CD14-positive monocyte (primary cell): ENCODE measurements at regions not wholly inside any gene's neighbourhood (a gene's known extent, or its start where the extent isn't known, plus 50 kb on each side); places are given as distances from the start of the nearest gene placed in this dataset.

Experiments used
- DNase-seq, 3 donors: peaks; one replicate each; pipeline ENCODE4 v3.0.0-alpha.2; 2011 to 2022
- H2AFZ ChIP-seq: 2 replicates; pipeline ENCODE4 v1.6.0; 2012; ENCODE audit warnings: mild to moderate bottlenecking, low read depth, low read length, inconsistent platforms; ENCODE audit not compliant: insufficient read depth, poor library complexity, severe bottlenecking
- H3K27ac ChIP-seq, 2 donors: 1 replicate in 1 of 2; 2 replicates in 1 of 2; pipeline ENCODE4 v1.5.1; 2012 to 2013; ENCODE audit warnings: low read length in 2 of 2, control low read depth in 1 of 2, inconsistent platforms in 1 of 2, low read depth in 1 of 2, mild to moderate bottlenecking in 1 of 2
- H3K27me3 ChIP-seq, 2 donors: one replicate each; pipeline versions ENCODE4 v1.6.0 to v1.6.1; 2011 to 2013; ENCODE audit warnings: low read length in 2 of 2; ENCODE audit not compliant: control insufficient read depth in 2 of 2, insufficient read depth in 2 of 2
- H3K36me3 ChIP-seq, 2 donors: replicated peaks in 1 of 2; 1 replicate in 1 of 2; 2 replicates in 1 of 2; pipeline versions ENCODE4 v1.5.1 to v1.6.1; 2012 to 2013; ENCODE audit warnings: low read length in 2 of 2, control low read depth in 1 of 2, inconsistent platforms in 1 of 2, mild to moderate bottlenecking in 1 of 2; ENCODE audit not compliant: insufficient read depth in 2 of 2, control insufficient read depth in 1 of 2
- H3K4me1 ChIP-seq, 2 donors: 1 replicate in 1 of 2; 2 replicates in 1 of 2; pipeline versions ENCODE4 v1.5.1 to v1.6.1; 2012 to 2013; ENCODE audit warnings: low read length in 2 of 2, control low read depth in 1 of 2, inconsistent platforms in 1 of 2, mild to moderate bottlenecking in 1 of 2, moderate library complexity in 1 of 2; ENCODE audit not compliant: insufficient read depth in 2 of 2, control insufficient read depth in 1 of 2
- H3K4me2 ChIP-seq: replicated peaks from 2 replicates; pipeline ENCODE3; 2012; ENCODE audit warnings: low read length, moderate library complexity, mild to moderate bottlenecking; ENCODE audit not compliant: poor library complexity, severe bottlenecking; ENCODE audit errors: extremely low read depth
- H3K4me3 ChIP-seq, 3 experiments: fragments of 200-600 bp in 1 of 3; sonication (generic) in 1 of 3; replicated peaks in 1 of 3; 1 replicate in 2 of 3; 2 replicates in 1 of 3; pipeline ENCODE4 v1.5.1; 2011 to 2013; ENCODE audit warnings: low read length in 3 of 3, mild to moderate bottlenecking in 3 of 3, control low read depth in 2 of 3, low read depth in 2 of 3, inconsistent platforms in 1 of 3, moderate library complexity in 1 of 3
- H3K79me2 ChIP-seq: 2 replicates; pipeline ENCODE4 v1.6.0; 2012; ENCODE audit warnings: mild to moderate bottlenecking, control low read depth, inconsistent platforms, low read length, moderate library complexity; ENCODE audit not compliant: insufficient read depth
- H3K9ac ChIP-seq: 2 replicates; pipeline ENCODE4 v1.6.0; 2017; ENCODE audit warnings: low read length, mild to moderate bottlenecking; ENCODE audit not compliant: insufficient read depth, poor library complexity, severe bottlenecking
- H3K9me3 ChIP-seq, 2 donors: replicated peaks in 1 of 2; 1 replicate in 1 of 2; 2 replicates in 1 of 2; pipeline versions ENCODE4 v1.5.1 to v1.6.1; 2012 to 2013; ENCODE audit warnings: low read length in 2 of 2, control low read depth in 1 of 2; ENCODE audit not compliant: control insufficient read depth in 1 of 2, insufficient read depth in 1 of 2
- H4K20me1 ChIP-seq: 2 replicates; pipeline ENCODE4 v1.6.0; 2012; ENCODE audit warnings: mild to moderate bottlenecking, low read length, control low read depth, moderate library complexity; ENCODE audit not compliant: insufficient read depth
- H3K27ac Mint-ChIP-seq, 7 donors: one replicate each; pipeline ENCODE4 v1.8.0; 2020; ENCODE audit warnings: mild to moderate bottlenecking in 7 of 7, mixed read lengths in 7 of 7, moderate library complexity in 6 of 7, inconsistent platforms in 2 of 7
- H3K27me3 Mint-ChIP-seq, 3 donors: one replicate each; pipeline ENCODE4 v1.8.0; 2021 to 2022; ENCODE audit warnings: low read depth in 3 of 3, mild to moderate bottlenecking in 3 of 3, mixed read lengths in 3 of 3, moderate library complexity in 3 of 3, inconsistent platforms in 1 of 3
- H3K36me3 Mint-ChIP-seq, 2 donors: one replicate each; pipeline ENCODE4 v1.8.0; 2020; ENCODE audit warnings: mixed read lengths in 2 of 2, inconsistent platforms in 1 of 2, mild to moderate bottlenecking in 1 of 2
- H3K4me1 Mint-ChIP-seq: one replicate; pipeline ENCODE4 v1.8.0; 2020; ENCODE audit warnings: mild to moderate bottlenecking, mixed read lengths
- H3K4me3 Mint-ChIP-seq, 2 donors: one replicate each; pipeline ENCODE4 v1.8.0; 2020; ENCODE audit warnings: mild to moderate bottlenecking in 2 of 2, mixed read lengths in 2 of 2, moderate library complexity in 1 of 2
- H3K9me3 Mint-ChIP-seq, 7 donors: one replicate each; pipeline ENCODE4 v1.8.0; 2020 to 2022; ENCODE audit warnings: mixed read lengths in 7 of 7, mild to moderate bottlenecking in 6 of 7, moderate library complexity in 6 of 7, inconsistent platforms in 2 of 7
- CTCF ChIP-seq: fragments of 200-600 bp; IDR thresholded peaks from one replicate; pipeline ENCODE4 v1.8.0; 2022; ENCODE audit warnings: antibody characterized with exemption, mild to moderate bottlenecking
- WGBS: methylation state at CpG from one replicate; pipeline ENCODE4 v1.1.5; 2013; ENCODE audit warnings: missing lambda C conversion rate; ENCODE audit not compliant: insufficient coverage; 5-methylcytosine and 5-hydroxymethylcytosine counted together
- intact Hi-C, 2 donors: fragments of 100-400 bp; cut with micrococcal nuclease; formaldehyde crosslinking; loops; one replicate each; pipeline versions ENCODE4 v1.15.0 to v1.15.1; 2023

GRCh38 chr11:127998421-127998820 is 588.9 kb downstream of the ETS1 start:
- Histone ChIP-seq H4K20me1 (no peaks in the 10 kb centered on the region), H2AFZ (no peak overlapping the region), H3K4me1 (no peaks in the 10 kb centered on the region), H3K4me2 (no peak overlapping the region), H3K27me3 (no peaks in the 10 kb centered on the region), H3K79me2 (no peaks in the 10 kb centered on the region), H3K9me3 (no peaks in the 10 kb centered on the region), H3K4me3 (no peak overlapping the region), H3K27ac (no peak overlapping the region), H3K36me3 (no peaks in the 10 kb centered on the region), H3K9ac (no peak overlapping the region)
- Mint-ChIP-seq H3K4me1 (no peaks in the 10 kb centered on the region), H3K9me3 (peaks cover 0 to 3% (median 0%) of the 10 kb centered on the region in 7 donors), H3K27ac (no peak overlapping the region), H3K36me3 (no peaks in the 10 kb centered on the region), H3K27me3 (peaks cover 1 to 5% (median 2%) of the 10 kb centered on the region in 3 donors), H3K4me3 (no peak overlapping the region)
- intact Hi-C loops = no loop called here
- DNase-seq = no peak
- TF ChIP-seq CTCF = no peak
- WGBS = 100% methylated on average over 3 of the region's 5 CpGs

- no peak overlapping the region for H3K27ac Mint-ChIP-seq
- Histone ChIP-seq H3K9ac (no peak overlapping the region), H3K9me3 (no peaks in the 10 kb centered on the region), H3K4me2 (no peak overlapping the region), H4K20me1 (no peaks in the 10 kb centered on the region), H3K27ac (no peak overlapping the region), H3K27me3 (no peaks in the 10 kb centered on the region), H3K4me3 (no peak overlapping the region), H3K79me2 (no peaks in the 10 kb centered on the region), H3K4me1 (no peaks in the 10 kb centered on the region), H2AFZ (no peak overlapping the region), H3K36me3 (no peaks in the 10 kb centered on the region)
- no peaks in the 10 kb centered on the region for H3K36me3 Mint-ChIP-seq
- H3K4me3 Mint-ChIP-seq = no peak overlapping the region
- peaks cover 0 to 3% (median 0%) of the 10 kb centered on the region in 7 donors for H3K9me3 Mint-ChIP-seq
- no peak for DNase-seq
- intact Hi-C loops = no loop called here
- TF ChIP-seq CTCF = no peak
- H3K27me3 Mint-ChIP-seq = peaks cover 1 to 5% (median 4%) of the 10 kb centered on the region in 3 donors
- no CpG with 5 or more reads among the region's 2 CpGs for WGBS
- H3K4me1 Mint-ChIP-seq = no peaks in the 10 kb centered on the region
Measured at GRCh38 chr11:127997594-127997993, 589.8 kb downstream of the ETS1 start.
